HK-2 (cell line): ENCODE measurements at regions not wholly inside any gene's neighbourhood (a gene's known extent, or its start where the extent isn't known, plus 50 kb on each side); places are given as distances from the start of the nearest gene placed in this dataset.

Experiments used
- DNase-seq: peaks from one replicate; pipeline ENCODE4 v3.0.0-alpha.2; 2018; ENCODE audit not compliant: unreplicated experiment

GRCh38 chr4:28675582-28675981, 1814.9 kb downstream of the STIM2 start:
- no peak for DNase-seq

DNA sequence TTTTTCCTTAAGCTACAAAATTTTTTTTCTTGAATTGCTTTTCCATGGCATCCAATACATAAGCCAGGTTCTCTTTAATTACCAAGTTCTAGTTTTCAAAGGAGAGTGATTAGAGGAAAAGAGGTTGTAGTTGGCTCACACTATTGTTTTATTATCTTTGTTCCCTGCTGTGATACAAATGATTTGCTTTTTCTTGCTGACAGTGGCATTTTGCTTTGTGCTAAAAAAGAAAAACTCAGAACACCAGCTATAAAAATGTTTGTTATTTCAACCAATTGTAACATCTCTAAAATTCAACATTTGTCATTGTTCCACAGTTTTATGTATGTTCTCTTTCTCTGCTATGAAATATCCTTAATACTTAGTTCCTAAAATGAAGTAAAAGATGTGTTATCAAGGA, 1817.2 kb downstream of the STIM2 start:
- no peak for DNase-seq

- DNase-seq = no peak
These were observed 1822.2 kb downstream of the STIM2 start for GRCh38 chr4:28682847-28683246.

GRCh38 chr4:28686618-28687017, 1826.0 kb downstream of the STIM2 start:
- DNase-seq = peak; percentile 45

- DNase-seq = no peak
These were observed 1830.2 kb downstream of the STIM2 start for GRCh38 chr4:28690890-28691289.

GRCh38 chr4:28702571-28702970, 1841.9 kb downstream of the STIM2 start:
- DNase-seq = no peak

- DNase-seq = no peak
These were observed 1849.2 kb downstream of the STIM2 start for GRCh38 chr4:28709891-28710290.

- no peak for DNase-seq
These were observed 1862.7 kb downstream of the STIM2 start for GRCh38 chr4:28723371-28723770.

GRCh38 chr4:28724239-28724638, 1863.6 kb downstream of the STIM2 start:
- no peak for DNase-seq

- DNase-seq = no peak
These were observed 1869.7 kb downstream of the STIM2 start for GRCh38 chr4:28730304-28730703.

DNA sequence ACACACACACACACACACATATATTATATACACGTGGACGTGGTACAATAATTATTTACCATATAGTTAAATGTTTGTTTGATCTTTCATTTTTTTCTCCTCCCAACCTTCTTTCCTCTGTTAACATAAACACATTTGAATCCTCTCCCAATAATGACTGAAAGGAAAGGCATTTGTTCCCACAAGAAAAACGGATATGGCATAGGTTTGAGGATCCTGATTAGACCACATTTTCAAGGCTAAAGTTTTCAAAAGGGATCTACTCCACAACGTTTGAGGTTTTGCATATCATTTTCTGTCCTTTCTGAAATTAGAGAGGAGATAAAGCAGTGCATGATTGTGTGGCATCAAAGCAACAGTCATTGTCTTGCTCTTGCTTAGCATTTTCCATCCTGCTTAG, 1883.4 kb downstream of the STIM2 start:
- DNase-seq = no peak

DNA sequence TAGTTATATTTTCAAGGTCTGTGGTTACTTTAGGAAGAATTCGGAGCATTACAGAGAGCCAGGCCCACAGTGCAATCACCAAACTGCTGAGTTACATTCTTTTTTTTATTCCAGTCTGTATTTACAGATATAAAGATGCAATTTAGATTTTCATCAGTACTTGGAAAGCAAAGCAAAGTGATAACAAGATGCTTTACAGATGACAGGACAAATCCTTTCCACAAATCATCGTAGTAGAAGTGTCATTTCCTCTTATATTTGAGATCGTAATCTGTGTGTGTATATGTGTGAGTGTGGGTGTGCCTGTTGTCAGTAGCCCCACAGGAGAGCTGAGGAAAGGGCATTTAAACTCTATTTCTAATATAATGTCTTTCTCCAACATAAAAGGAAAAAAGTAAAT, 1893.7 kb downstream of the STIM2 start:
- no peak for DNase-seq

DNA sequence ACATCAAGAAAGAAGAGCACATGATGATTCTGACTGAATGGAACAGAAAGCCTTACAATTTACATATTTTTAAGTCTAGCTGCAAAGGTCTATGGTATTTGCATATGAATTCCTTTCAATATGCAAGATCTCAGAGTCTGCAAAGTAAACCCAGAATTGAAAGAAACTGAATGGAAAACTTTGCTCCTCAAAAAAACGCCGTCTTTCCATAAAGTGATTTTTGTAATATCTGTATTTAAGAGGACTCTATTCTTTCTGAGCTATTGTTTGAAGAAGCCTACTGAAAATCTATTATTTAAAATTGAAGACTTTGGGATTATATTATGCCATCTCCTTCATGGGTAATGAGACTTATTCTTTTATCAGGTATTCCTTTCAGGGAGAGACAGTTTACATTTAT, 1894.4 kb downstream of the STIM2 start:
- DNase-seq = no peak

DNA sequence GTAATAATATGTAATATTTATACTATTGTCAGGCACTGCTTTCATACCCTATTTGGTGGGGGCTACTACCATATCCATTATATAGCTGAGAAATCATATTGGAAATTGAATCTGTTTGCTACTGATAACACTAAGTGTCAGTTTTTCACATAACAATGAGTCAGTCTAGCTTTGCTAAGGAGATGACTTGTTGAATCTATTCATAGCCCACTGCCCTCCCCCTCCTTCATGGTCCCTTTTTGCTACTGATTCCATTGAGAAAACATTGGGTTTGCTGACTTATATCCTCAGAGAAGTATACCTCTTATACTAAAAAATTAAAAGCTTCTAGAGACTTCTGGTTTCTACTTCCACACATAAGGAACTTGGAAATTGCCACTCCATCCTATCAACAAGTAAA, 1898.4 kb downstream of the STIM2 start:
- no peak for DNase-seq

GRCh38 chr4:28760003-28760402, 1899.4 kb downstream of the STIM2 start:
- no peak for DNase-seq

DNA sequence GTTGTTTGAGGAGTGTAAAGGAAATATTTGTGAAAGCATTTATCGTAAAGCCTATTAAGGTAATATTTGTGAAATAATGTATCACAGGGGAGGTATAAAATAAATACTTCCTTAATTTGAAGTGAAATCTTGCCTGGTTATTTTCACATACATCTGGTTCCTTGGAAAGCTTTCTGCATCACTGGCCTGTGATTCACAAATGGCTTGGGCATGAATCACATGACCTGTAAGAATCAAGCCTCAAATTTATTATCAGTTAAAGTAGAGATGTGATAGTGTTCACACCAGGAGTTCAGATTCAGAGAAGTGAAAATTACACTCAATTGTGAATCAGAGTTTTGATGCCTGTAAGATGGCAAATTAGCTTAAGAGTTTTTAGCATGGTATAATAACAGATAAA, 1911.4 kb downstream of the STIM2 start:
- peak; percentile 4 for DNase-seq

DNA sequence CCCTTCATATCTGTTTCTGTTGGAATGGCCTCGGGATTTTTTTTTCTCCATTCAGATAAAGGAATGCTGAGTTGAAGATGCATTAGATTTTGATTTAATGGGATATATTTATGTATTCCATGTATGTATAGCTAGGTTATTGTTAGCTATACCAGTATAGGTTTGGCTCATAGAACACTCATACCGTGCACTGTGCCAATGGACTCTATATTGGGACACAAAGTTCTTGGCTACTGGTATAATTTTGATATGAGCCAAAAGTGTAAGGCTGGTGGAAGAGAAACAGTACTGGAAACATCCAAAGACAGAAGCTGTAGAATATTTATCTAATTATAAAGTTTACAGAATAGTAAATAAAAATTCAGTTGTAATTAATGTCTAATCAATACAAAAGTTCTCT, 1912.1 kb downstream of the STIM2 start:
- DNase-seq = no peak

- no peak for DNase-seq
These were observed 1913.7 kb downstream of the STIM2 start for GRCh38 chr4:28774344-28774743.

DNA sequence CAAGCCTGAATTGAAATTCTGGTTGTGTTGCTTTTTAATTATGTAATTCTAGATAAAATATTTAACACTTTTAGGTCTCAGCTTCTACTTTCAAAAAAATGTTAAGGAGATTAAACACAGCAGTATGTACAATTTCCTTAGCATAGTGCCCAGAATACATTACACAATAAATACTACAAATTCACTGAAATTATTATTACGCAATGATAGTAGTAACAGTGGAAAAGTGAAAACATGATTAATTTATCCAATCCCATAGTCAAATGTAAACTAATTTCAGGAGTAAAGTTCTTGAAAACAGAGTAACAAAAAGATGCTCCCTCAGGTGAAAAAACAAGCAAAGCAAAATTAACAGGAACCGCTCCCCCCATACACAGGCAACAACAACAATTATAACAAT, 1915.4 kb downstream of the STIM2 start:
- DNase-seq = no peak

DNA sequence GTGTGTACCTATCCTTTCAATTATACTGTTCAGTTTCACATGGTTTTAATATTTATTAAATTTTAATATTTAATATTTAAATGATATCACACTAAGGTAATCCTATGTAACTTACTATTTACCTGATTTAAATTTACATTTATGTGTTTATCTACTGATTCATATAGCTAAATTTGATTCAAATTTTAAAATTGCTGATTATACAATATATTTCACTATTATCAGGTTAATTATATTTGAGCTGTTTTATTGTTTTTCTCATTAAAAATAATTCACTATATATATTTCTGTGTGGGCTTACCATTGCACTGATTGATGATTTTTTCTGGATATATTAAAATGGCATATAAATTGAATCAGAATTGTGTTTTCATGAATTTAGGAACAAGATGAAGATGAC, 1923.5 kb downstream of the STIM2 start:
- no peak for DNase-seq

GRCh38 chr4:28787947-28788346, 1927.3 kb downstream of the STIM2 start:
- DNase-seq = no peak

DNA sequence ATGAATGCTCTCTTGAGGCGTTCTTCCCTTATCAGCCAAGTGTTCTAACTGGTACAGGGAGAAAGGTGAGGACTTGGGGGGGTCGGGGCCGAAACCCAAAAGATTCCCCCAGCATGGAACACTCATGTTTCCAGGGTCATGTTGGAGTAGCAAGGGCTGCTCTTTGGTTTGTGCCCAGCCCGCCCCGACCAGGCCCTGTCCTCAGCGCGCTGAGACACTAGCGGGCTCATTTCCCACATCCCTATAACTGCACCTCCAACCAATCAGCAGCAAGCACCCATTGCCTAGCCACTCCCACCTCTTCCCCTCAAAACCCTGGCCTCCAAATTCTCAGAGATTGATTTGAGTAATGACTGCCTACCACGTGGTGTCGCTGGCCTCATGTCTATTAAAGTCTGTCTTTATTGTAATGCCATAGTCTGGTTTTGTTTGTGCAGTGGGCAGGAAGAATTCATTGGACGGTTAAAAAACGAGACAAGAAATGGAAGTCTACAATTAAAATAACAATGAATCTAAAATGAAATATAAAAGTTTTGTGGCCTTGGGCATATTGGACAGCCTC, 1928.4 kb downstream of the STIM2 start:
- no peak for DNase-seq

DNA sequence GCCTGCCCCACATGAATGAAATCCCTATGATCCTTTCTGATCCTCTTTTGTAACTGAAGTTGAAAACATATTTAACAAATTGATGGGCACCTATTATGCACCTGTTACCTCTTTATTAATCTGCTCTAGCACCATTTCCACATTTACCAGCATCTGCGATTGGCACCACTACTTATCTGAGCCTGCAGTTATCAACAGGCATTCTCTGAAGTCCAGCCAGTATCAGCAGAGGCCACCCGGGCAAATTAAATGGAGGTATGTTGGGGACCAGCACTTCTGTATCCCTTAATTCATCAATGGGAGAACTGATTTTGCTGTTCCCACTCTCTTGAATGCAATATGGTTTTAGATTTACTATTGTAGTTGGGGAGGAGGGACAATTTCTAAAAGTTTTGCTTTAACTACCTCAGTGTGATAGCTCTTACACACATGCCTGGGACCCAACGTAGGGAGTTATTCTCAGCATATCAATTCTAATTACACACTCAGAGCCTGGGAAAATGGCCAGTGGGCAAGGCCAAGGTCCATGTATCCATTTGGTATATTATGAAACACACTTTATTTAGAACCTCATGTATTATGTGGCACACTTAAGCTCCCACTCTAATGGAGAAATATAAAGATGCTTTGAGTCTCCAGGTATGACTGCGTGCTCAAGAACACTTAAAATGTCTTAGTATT, 1927.1 kb upstream of the PCDH7 start:
- DNase-seq = no peak

- no peak for DNase-seq
These were observed 1920.5 kb upstream of the PCDH7 start for GRCh38 chr4:28799696-28800095.
